ENCODE measurements at regions not wholly inside any gene's neighbourhood (a gene's known extent, or its start where the extent isn't known, plus 50 kb on each side); places are given as distances from the start of the nearest gene placed in this dataset.

- 44 to 63% methylated on average over 2 to 3 of the region's 3 CpGs for WGBS, 2 experiments
- no peaks in the 10 kb centered on the region for H3K36me3 ChIP-seq (ENCODE audit: control insufficient read depth, insufficient read depth, low read length)
- no peak overlapping the region for H3K4me3 ChIP-seq (ENCODE audit: insufficient read depth, low read depth, low read length)
- H3K9me3 ChIP-seq (ENCODE audit: control insufficient read depth, low read length), result no peaks in the 10 kb centered on the region
- no peaks in the 10 kb centered on the region for H3K4me1 ChIP-seq (ENCODE audit: control insufficient read depth, insufficient read depth, low read length)
- H3K27ac ChIP-seq (ENCODE audit: insufficient read depth, low read depth, low read length, poor library complexity, severe bottlenecking), result no peak overlapping the region
- H3K27me3 ChIP-seq (ENCODE audit: control insufficient read depth, insufficient read depth, low read length, poor library complexity, severe bottlenecking), result no peaks in the 10 kb centered on the region
These were observed 476.5 kb upstream of the IGFBP3 start for GRCh38 chr7:46397591-46397990.

- Histone ChIP-seq H3K36me3 (ENCODE audit: control insufficient read depth, insufficient read depth, low read length) (no peaks in the 10 kb centered on the region), H3K27me3 (ENCODE audit: control insufficient read depth, insufficient read depth, low read length, poor library complexity, severe bottlenecking) (no peaks in the 10 kb centered on the region), H3K4me1 (ENCODE audit: control insufficient read depth, insufficient read depth, low read length) (no peaks in the 10 kb centered on the region), H3K9me3 (ENCODE audit: control insufficient read depth, low read length) (no peaks in the 10 kb centered on the region), H3K27ac (ENCODE audit: insufficient read depth, low read depth, low read length, poor library complexity, severe bottlenecking) (no peak overlapping the region), H3K4me3 (ENCODE audit: insufficient read depth, low read depth, low read length) (no peak overlapping the region)
- 90 to 94% methylated on average over 7 of the region's 7 CpGs for WGBS, 2 experiments
These were observed 475.4 kb upstream of the IGFBP3 start for GRCh38 chr7:46396481-46396880.

GRCh38 chr7:46393142-46393541 lies 472.1 kb upstream of the IGFBP3 start:
- H3K27me3 ChIP-seq (ENCODE audit: control insufficient read depth, insufficient read depth, low read length, poor library complexity, severe bottlenecking), result no peaks in the 10 kb centered on the region
- no peak overlapping the region for H3K4me3 ChIP-seq (ENCODE audit: insufficient read depth, low read depth, low read length)
- WGBS, 2 experiments, result 95 to 98% methylated on average over 3 of the region's 3 CpGs
- no peaks in the 10 kb centered on the region for H3K9me3 ChIP-seq (ENCODE audit: control insufficient read depth, low read length)
- no peak overlapping the region for H3K27ac ChIP-seq (ENCODE audit: insufficient read depth, low read depth, low read length, poor library complexity, severe bottlenecking)
- H3K36me3 ChIP-seq (ENCODE audit: control insufficient read depth, insufficient read depth, low read length), result no peaks in the 10 kb centered on the region
- H3K4me1 ChIP-seq (ENCODE audit: control insufficient read depth, insufficient read depth, low read length), result no peaks in the 10 kb centered on the region

- Histone ChIP-seq H3K27me3 (ENCODE audit: control insufficient read depth, insufficient read depth, low read length, poor library complexity, severe bottlenecking) (no peaks in the 10 kb centered on the region), H3K27ac (ENCODE audit: insufficient read depth, low read depth, low read length, poor library complexity, severe bottlenecking) (no peak overlapping the region), H3K36me3 (ENCODE audit: control insufficient read depth, insufficient read depth, low read length) (no peaks in the 10 kb centered on the region), H3K4me1 (ENCODE audit: control insufficient read depth, insufficient read depth, low read length) (no peaks in the 10 kb centered on the region), H3K4me3 (ENCODE audit: insufficient read depth, low read depth, low read length) (no peak overlapping the region), H3K9me3 (ENCODE audit: control insufficient read depth, low read length) (no peaks in the 10 kb centered on the region)
- 90 to 94% methylated on average over 5 of the region's 5 CpGs for WGBS, 2 experiments
These were observed 470.4 kb upstream of the IGFBP3 start for GRCh38 chr7:46391231-46392201.

- Histone ChIP-seq H3K27ac (ENCODE audit: insufficient read depth, low read depth, low read length, poor library complexity, severe bottlenecking) (no peak overlapping the region), H3K4me1 (ENCODE audit: control insufficient read depth, insufficient read depth, low read length) (no peaks in the 10 kb centered on the region)
- 85 to 89% methylated on average over 3 of the region's 3 CpGs for WGBS, 2 experiments
These were observed 469.0 kb upstream of the IGFBP3 start for GRCh38 chr7:46390042-46390441.

GRCh38 chr7:46389146-46389545 lies 468.1 kb upstream of the IGFBP3 start:
- H3K27me3 ChIP-seq (ENCODE audit: control insufficient read depth, insufficient read depth, low read length, poor library complexity, severe bottlenecking), result no peaks in the 10 kb centered on the region
- H3K4me1 ChIP-seq (ENCODE audit: control insufficient read depth, insufficient read depth, low read length), result no peaks in the 10 kb centered on the region
- 94 to 97% methylated on average over 3 of the region's 3 CpGs for WGBS, 2 experiments
- no peaks in the 10 kb centered on the region for H3K9me3 ChIP-seq (ENCODE audit: control insufficient read depth, low read length)
- H3K27ac ChIP-seq (ENCODE audit: insufficient read depth, low read depth, low read length, poor library complexity, severe bottlenecking), result no peak overlapping the region
- no peaks in the 10 kb centered on the region for H3K36me3 ChIP-seq (ENCODE audit: control insufficient read depth, insufficient read depth, low read length)
- H3K4me3 ChIP-seq (ENCODE audit: insufficient read depth, low read depth, low read length), result no peak overlapping the region

More at GRCh38 chr7:46390042-46390441, 469.0 kb upstream of the IGFBP3 start:
- Histone ChIP-seq H3K4me3 (ENCODE audit: insufficient read depth, low read depth, low read length) (no peak overlapping the region), H3K27me3 (ENCODE audit: control insufficient read depth, insufficient read depth, low read length, poor library complexity, severe bottlenecking) (no peaks in the 10 kb centered on the region), H3K9me3 (ENCODE audit: control insufficient read depth, low read length) (no peaks in the 10 kb centered on the region), H3K36me3 (ENCODE audit: control insufficient read depth, insufficient read depth, low read length) (no peaks in the 10 kb centered on the region)

- H3K27me3 ChIP-seq (ENCODE audit: control insufficient read depth, insufficient read depth, low read length, poor library complexity, severe bottlenecking), result no peaks in the 10 kb centered on the region
- no peaks in the 10 kb centered on the region for H3K9me3 ChIP-seq (ENCODE audit: control insufficient read depth, low read length)
- H3K27ac ChIP-seq (ENCODE audit: insufficient read depth, low read depth, low read length, poor library complexity, severe bottlenecking), result no peak overlapping the region
- no peak overlapping the region for H3K4me3 ChIP-seq (ENCODE audit: insufficient read depth, low read depth, low read length)
- no peaks in the 10 kb centered on the region for H3K36me3 ChIP-seq (ENCODE audit: control insufficient read depth, insufficient read depth, low read length)
- no peaks in the 10 kb centered on the region for H3K4me1 ChIP-seq (ENCODE audit: control insufficient read depth, insufficient read depth, low read length)
- WGBS, 2 experiments, result 84 to 95% methylated on average over 1 of the region's 1 CpG
These were observed 466.6 kb upstream of the IGFBP3 start for GRCh38 chr7:46387646-46388045.

GRCh38 chr7:46386428-46387399 lies 465.6 kb upstream of the IGFBP3 start:
- 89 to 93% methylated on average over 5 to 6 of the region's 6 CpGs for WGBS, 2 experiments
- Histone ChIP-seq H3K9me3 (ENCODE audit: control insufficient read depth, low read length) (no peaks in the 10 kb centered on the region), H3K27me3 (ENCODE audit: control insufficient read depth, insufficient read depth, low read length, poor library complexity, severe bottlenecking) (no peaks in the 10 kb centered on the region), H3K4me1 (ENCODE audit: control insufficient read depth, insufficient read depth, low read length) (no peaks in the 10 kb centered on the region), H3K27ac (ENCODE audit: insufficient read depth, low read depth, low read length, poor library complexity, severe bottlenecking) (no peak overlapping the region), H3K36me3 (ENCODE audit: control insufficient read depth, insufficient read depth, low read length) (no peaks in the 10 kb centered on the region), H3K4me3 (ENCODE audit: insufficient read depth, low read depth, low read length) (no peak overlapping the region)

- no peaks in the 10 kb centered on the region for H3K36me3 ChIP-seq (ENCODE audit: control insufficient read depth, insufficient read depth, low read length)
- H3K27ac ChIP-seq (ENCODE audit: insufficient read depth, low read depth, low read length, poor library complexity, severe bottlenecking), result no peak overlapping the region
- no peaks in the 10 kb centered on the region for H3K9me3 ChIP-seq (ENCODE audit: control insufficient read depth, low read length)
- no peaks in the 10 kb centered on the region for H3K4me1 ChIP-seq (ENCODE audit: control insufficient read depth, insufficient read depth, low read length)
- no peaks in the 10 kb centered on the region for H3K27me3 ChIP-seq (ENCODE audit: control insufficient read depth, insufficient read depth, low read length, poor library complexity, severe bottlenecking)
- H3K4me3 ChIP-seq (ENCODE audit: insufficient read depth, low read depth, low read length), result no peak overlapping the region
These were observed 464.7 kb upstream of the IGFBP3 start for GRCh38 chr7:46385662-46386309.
